ENCODE measurements at regions not wholly inside any gene's neighbourhood (a gene's known extent, or its start where the extent isn't known, plus 50 kb on each side); places are given as distances from the start of the nearest gene placed in this dataset.

DNA sequence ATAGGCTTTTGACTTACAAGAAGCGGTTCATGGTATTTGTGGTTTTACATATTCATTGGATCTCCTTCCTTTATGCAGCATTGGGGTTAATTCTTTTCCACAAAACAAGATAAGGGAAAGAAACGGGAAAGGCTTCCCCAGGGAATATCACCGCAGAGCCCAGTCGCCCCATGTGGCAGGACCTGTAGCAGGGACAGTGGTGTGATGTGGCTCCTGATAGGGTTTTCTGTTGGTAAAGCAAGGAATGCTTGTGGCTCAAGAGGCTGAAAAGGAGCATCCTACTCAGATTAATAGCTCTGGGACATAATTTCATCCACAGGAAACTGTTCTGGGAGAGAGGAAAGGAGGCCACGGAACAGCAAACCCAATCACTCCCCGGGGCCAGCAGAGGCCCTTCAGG is 699.9 kb downstream of the MTRR start:
- DNase-seq: no peak
- no peak overlapping the region for H3K4me2 ChIP-seq
- no peaks in the 10 kb centered on the region for H3F3A ChIP-seq (replicated peaks; ENCODE audit: insufficient read depth)
- no peaks in the 10 kb centered on the region for H4K20me1 ChIP-seq (ENCODE audit: insufficient read depth)
- TF ChIP-seq RAD21 (IDR thresholded peaks at IDR 0.05; ENCODE audit: low read length) (no peak), SIN3A (IDR thresholded peaks at IDR 0.05; ENCODE audit: borderline replicate concordance, low read depth, low read length) (no peak), CHD2 (IDR thresholded peaks at IDR 0.05; ENCODE audit: low read length, partially characterized antibody) (no peak), EP300 (IDR thresholded peaks at IDR 0.05; ENCODE audit: borderline replicate concordance in 1 of 2, low read depth in 1 of 2, low read length in 1 of 2) (no peak)
- TF ChIP-seq, protein P1, sequence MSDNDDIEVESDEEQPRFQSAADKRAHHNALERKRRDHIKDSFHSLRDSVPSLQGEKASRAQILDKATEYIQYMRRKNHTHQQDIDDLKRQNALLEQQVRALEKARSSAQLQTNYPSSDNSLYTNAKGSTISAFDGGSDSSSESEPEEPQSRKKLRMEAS (IDR thresholded peaks at IDR 0.05; ENCODE audit: low read depth): no peak
- H3K9ac ChIP-seq: no peak overlapping the region
- H3K4me1 ChIP-seq (ENCODE audit: control insufficient read depth in 1 of 2, insufficient read depth in 2 of 2, low read depth in 1 of 2, low read length in 1 of 2): no peaks in the 10 kb centered on the region
- no peaks in the 10 kb centered on the region for H3K9me3 ChIP-seq
- no peak overlapping the region for H2AFZ ChIP-seq (ENCODE audit: low read depth)
- H3K36me3 ChIP-seq (replicated peaks in 1 of 2; ENCODE audit: control insufficient read depth in 1 of 2, insufficient read depth in 2 of 2, low read length in 1 of 2): no peaks in the 10 kb centered on the region
- POLR2A ChIA-PET: no interaction called here
- H3K9me2 ChIP-seq: no peaks in the 10 kb centered on the region
- CTCF ChIA-PET: interaction anchor here (0.8 to 1.2 kb wide), 2 partner anchors 17 to 625 kb away, joined by 3 read pairs; no protein-coding TSS in a partner anchor
- no peak overlapping the region for H3K4me3 ChIP-seq (ENCODE audit: low read depth in 2 of 2, low read length in 1 of 2)
- no peaks in the 10 kb centered on the region for H3K79me2 ChIP-seq (ENCODE audit: insufficient read depth)
- 47% methylated on average over 6 of the region's 6 CpGs for WGBS (ENCODE audit: low lambda C conversion rate)
- no peaks in the 10 kb centered on the region for H3K27me3 ChIP-seq (ENCODE audit: insufficient read depth)
- H3K27ac ChIP-seq (ENCODE audit: low read depth in 2 of 2, low read length in 1 of 2): no peak overlapping the region

DNA sequence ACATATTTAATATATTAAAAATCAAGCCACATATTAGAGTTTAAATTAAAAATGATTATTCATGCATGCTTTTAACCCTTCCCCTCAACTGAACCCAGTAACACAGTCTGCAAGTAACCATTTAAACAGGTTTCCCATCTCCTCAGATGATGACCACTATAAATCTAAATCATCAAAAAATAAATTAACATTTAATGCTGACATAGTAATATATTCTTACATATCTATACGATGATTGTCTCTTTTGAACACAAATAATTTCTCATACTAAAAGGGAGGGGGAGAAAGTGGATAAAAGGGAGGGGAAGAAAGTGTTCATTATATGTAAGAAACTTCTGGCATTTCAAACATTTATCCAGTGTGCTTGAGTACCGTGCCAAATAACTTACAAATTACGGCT is 701.6 kb downstream of the MTRR start:
- CTCF ChIA-PET: no interaction called here
- WGBS (ENCODE audit: low lambda C conversion rate): 50% methylated on average over 3 of the region's 3 CpGs
- Histone ChIP-seq H3K4me3 (ENCODE audit: low read depth in 2 of 2, low read length in 1 of 2) (no peak overlapping the region), H3K27me3 (ENCODE audit: insufficient read depth) (no peaks in the 10 kb centered on the region), H3K9me3 (no peaks in the 10 kb centered on the region), H3K27ac (ENCODE audit: low read depth in 2 of 2, low read length in 1 of 2) (no peak overlapping the region), H3K9ac (no peak overlapping the region), H3K4me2 (no peak overlapping the region), H3F3A (replicated peaks; ENCODE audit: insufficient read depth) (no peaks in the 10 kb centered on the region), H2AFZ (ENCODE audit: low read depth) (no peak overlapping the region), H3K4me1 (ENCODE audit: control insufficient read depth in 1 of 2, insufficient read depth in 2 of 2, low read depth in 1 of 2, low read length in 1 of 2) (no peaks in the 10 kb centered on the region), H3K36me3 (replicated peaks in 1 of 2; ENCODE audit: control insufficient read depth in 1 of 2, insufficient read depth in 2 of 2, low read length in 1 of 2) (no peaks in the 10 kb centered on the region), H3K9me2 (no peaks in the 10 kb centered on the region), H4K20me1 (ENCODE audit: insufficient read depth) (no peaks in the 10 kb centered on the region), H3K79me2 (ENCODE audit: insufficient read depth) (no peaks in the 10 kb centered on the region)
- POLR2A ChIA-PET: no interaction called here
- no peak for DNase-seq
- no peak for TF ChIP-seq SIN3A (IDR thresholded peaks at IDR 0.05; ENCODE audit: borderline replicate concordance, low read depth, low read length)
- no peak for TF ChIP-seq ELF1 (IDR thresholded peaks at IDR 0.05)
- TF ChIP-seq TAF1 (IDR thresholded peaks at IDR 0.05; ENCODE audit: borderline replicate concordance, low read depth, low read length): no peak
- TF ChIP-seq TCF12 (IDR thresholded peaks at IDR 0.05): no peak
- TF ChIP-seq GABPA (IDR thresholded peaks at IDR 0.05; ENCODE audit: low read depth): no peak
- TF ChIP-seq, protein P2, sequence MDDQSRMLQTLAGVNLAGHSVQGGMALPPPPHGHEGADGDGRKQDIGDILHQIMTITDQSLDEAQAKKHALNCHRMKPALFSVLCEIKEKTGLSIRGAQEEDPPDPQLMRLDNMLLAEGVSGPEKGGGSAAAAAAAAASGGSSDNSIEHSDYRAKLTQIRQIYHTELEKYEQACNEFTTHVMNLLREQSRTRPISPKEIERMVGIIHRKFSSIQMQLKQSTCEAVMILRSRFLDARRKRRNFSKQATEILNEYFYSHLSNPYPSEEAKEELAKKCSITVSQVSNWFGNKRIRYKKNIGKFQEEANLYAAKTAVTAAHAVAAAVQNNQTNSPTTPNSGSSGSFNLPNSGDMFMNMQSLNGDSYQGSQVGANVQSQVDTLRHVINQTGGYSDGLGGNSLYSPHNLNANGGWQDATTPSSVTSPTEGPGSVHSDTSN (IDR thresholded peaks at IDR 0.05): no peak
- no peak for TF ChIP-seq FOSL2 (IDR thresholded peaks at IDR 0.05; ENCODE audit: borderline replicate concordance, low read depth)
- no peak for TF ChIP-seq EP300 (IDR thresholded peaks at IDR 0.05; ENCODE audit: borderline replicate concordance in 1 of 2, low read depth in 1 of 2, low read length in 1 of 2)
- TF ChIP-seq GATA2 (CRISPR knock-in tag; IDR thresholded peaks at IDR 0.05): no peak
- TF ChIP-seq NFIC (IDR thresholded peaks at IDR 0.05; ENCODE audit: borderline replicate concordance): no peak
- TF ChIP-seq, protein P3, sequence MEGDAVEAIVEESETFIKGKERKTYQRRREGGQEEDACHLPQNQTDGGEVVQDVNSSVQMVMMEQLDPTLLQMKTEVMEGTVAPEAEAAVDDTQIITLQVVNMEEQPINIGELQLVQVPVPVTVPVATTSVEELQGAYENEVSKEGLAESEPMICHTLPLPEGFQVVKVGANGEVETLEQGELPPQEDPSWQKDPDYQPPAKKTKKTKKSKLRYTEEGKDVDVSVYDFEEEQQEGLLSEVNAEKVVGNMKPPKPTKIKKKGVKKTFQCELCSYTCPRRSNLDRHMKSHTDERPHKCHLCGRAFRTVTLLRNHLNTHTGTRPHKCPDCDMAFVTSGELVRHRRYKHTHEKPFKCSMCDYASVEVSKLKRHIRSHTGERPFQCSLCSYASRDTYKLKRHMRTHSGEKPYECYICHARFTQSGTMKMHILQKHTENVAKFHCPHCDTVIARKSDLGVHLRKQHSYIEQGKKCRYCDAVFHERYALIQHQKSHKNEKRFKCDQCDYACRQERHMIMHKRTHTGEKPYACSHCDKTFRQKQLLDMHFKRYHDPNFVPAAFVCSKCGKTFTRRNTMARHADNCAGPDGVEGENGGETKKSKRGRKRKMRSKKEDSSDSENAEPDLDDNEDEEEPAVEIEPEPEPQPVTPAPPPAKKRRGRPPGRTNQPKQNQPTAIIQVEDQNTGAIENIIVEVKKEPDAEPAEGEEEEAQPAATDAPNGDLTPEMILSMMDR (IDR thresholded peaks at IDR 0.05): no peak
- no peak for TF ChIP-seq JUND (IDR thresholded peaks at IDR 0.05)
- TF ChIP-seq, protein P4, sequence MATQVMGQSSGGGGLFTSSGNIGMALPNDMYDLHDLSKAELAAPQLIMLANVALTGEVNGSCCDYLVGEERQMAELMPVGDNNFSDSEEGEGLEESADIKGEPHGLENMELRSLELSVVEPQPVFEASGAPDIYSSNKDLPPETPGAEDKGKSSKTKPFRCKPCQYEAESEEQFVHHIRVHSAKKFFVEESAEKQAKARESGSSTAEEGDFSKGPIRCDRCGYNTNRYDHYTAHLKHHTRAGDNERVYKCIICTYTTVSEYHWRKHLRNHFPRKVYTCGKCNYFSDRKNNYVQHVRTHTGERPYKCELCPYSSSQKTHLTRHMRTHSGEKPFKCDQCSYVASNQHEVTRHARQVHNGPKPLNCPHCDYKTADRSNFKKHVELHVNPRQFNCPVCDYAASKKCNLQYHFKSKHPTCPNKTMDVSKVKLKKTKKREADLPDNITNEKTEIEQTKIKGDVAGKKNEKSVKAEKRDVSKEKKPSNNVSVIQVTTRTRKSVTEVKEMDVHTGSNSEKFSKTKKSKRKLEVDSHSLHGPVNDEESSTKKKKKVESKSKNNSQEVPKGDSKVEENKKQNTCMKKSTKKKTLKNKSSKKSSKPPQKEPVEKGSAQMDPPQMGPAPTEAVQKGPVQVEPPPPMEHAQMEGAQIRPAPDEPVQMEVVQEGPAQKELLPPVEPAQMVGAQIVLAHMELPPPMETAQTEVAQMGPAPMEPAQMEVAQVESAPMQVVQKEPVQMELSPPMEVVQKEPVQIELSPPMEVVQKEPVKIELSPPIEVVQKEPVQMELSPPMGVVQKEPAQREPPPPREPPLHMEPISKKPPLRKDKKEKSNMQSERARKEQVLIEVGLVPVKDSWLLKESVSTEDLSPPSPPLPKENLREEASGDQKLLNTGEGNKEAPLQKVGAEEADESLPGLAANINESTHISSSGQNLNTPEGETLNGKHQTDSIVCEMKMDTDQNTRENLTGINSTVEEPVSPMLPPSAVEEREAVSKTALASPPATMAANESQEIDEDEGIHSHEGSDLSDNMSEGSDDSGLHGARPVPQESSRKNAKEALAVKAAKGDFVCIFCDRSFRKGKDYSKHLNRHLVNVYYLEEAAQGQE (IDR thresholded peaks at IDR 0.05; ENCODE audit: low read depth, low read length): no peak
- TF ChIP-seq, protein P5, sequence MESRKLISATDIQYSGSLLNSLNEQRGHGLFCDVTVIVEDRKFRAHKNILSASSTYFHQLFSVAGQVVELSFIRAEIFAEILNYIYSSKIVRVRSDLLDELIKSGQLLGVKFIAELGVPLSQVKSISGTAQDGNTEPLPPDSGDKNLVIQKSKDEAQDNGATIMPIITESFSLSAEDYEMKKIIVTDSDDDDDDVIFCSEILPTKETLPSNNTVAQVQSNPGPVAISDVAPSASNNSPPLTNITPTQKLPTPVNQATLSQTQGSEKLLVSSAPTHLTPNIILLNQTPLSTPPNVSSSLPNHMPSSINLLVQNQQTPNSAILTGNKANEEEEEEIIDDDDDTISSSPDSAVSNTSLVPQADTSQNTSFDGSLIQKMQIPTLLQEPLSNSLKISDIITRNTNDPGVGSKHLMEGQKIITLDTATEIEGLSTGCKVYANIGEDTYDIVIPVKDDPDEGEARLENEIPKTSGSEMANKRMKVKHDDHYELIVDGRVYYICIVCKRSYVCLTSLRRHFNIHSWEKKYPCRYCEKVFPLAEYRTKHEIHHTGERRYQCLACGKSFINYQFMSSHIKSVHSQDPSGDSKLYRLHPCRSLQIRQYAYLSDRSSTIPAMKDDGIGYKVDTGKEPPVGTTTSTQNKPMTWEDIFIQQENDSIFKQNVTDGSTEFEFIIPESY (IDR thresholded peaks at IDR 0.05; ENCODE audit: borderline replicate concordance, low read depth): no peak
- TF ChIP-seq, protein P6, sequence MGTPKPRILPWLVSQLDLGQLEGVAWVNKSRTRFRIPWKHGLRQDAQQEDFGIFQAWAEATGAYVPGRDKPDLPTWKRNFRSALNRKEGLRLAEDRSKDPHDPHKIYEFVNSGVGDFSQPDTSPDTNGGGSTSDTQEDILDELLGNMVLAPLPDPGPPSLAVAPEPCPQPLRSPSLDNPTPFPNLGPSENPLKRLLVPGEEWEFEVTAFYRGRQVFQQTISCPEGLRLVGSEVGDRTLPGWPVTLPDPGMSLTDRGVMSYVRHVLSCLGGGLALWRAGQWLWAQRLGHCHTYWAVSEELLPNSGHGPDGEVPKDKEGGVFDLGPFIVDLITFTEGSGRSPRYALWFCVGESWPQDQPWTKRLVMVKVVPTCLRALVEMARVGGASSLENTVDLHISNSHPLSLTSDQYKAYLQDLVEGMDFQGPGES (IDR thresholded peaks at IDR 0.05; ENCODE audit: low read depth, low read length): no peak
- TF ChIP-seq NRF1 (IDR thresholded peaks at IDR 0.05; ENCODE audit: low read depth, low read length): no peak

Data from SK-N-SH (cell line).